GM12878 (cell line): ENCODE measurements at regions not wholly inside any gene's neighbourhood (a gene's known extent, or its start where the extent isn't known, plus 50 kb on each side); places are given as distances from the start of the nearest gene placed in this dataset.

ENCODE experiments used
- ATAC-seq: fragments of 200-7000 bp; cut with Tn5 transposase; 3 replicates; pipeline ENCODE4 v1.9.1; 2020; ENCODE audit warnings: mild to moderate bottlenecking, moderate library complexity
- BruUV-seq: library from RNA; stranded (reverse); fragments of 400-500 nt; replicated peaks from 2 replicates; lab custom pipeline; 2021; lab: Mats Ljungman, UMichigan
- CTCF ChIA-PET: fragments of 300-600 bp; sonication (Branson Sonifier 250); formaldehyde crosslinking; extraction: SDS; loops from one replicate; lab custom pipeline; 2021; ENCODE audit warnings: inconsistent platforms; lab: Yijun Ruan, JAX
- POLR2A ChIA-PET: fragments of 350-600 bp; formaldehyde crosslinking; extraction: SDS; loops from one replicate; lab custom pipeline; 2021; ENCODE audit warnings: inconsistent platforms; lab: Charles Lee
- RAD21 ChIA-PET: fragments of 300-600 bp; sonication (Branson Sonifier 250); formaldehyde crosslinking; loops from one replicate; lab custom pipeline; 2023; ENCODE audit warnings: antibody characterized with exemption; ENCODE audit not compliant: unreplicated experiment; lab: Charles Lee
- SMC1A ChIA-PET: fragments of 300-600 bp; sonication (Branson Sonifier 250); formaldehyde crosslinking; loops from one replicate; lab custom pipeline; 2023; ENCODE audit not compliant: unreplicated experiment, uncharacterized antibody; lab: Charles Lee
- DNase-seq: peaks from one replicate; pipeline ENCODE4 v3.0.0-alpha.2; 2011; ENCODE audit warnings: low read depth, low spot score
- FAIRE-seq: peaks from 3 replicates; lab custom pipeline; 2011; peaks lifted over from hg19 to GRCh38; lab: Jason Lieb, UNC
- H2AFZ ChIP-seq: 2 replicates; pipeline ENCODE4 v1.6.0; 2011; ENCODE audit warnings: low read depth, low read length, control low read depth; ENCODE audit not compliant: control insufficient read depth
- H3K27ac ChIP-seq: 2 replicates; pipeline ENCODE4 v1.5.1; 2011; ENCODE audit warnings: control low read depth; ENCODE audit not compliant: control insufficient read depth, insufficient read depth
- H3K27me3 ChIP-seq, 2 experiments: replicated peaks in 1 of 2; 2 replicates each; pipeline versions ENCODE4 v1.6.0 to v1.6.1; 2011; ENCODE audit warnings: low read length in 1 of 2; ENCODE audit not compliant: control insufficient read depth in 2 of 2, insufficient read depth in 2 of 2
- H3K36me3 ChIP-seq, 2 experiments: 2 replicates each; pipeline ENCODE4 v1.5.1; 2011; ENCODE audit warnings: low read length in 1 of 2; ENCODE audit not compliant: control insufficient read depth in 2 of 2, insufficient read depth in 2 of 2
- H3K4me1 ChIP-seq: 2 replicates; pipeline ENCODE4 v1.6.1; 2011; ENCODE audit warnings: mild to moderate bottlenecking, low read length, moderate library complexity, mixed read lengths; ENCODE audit not compliant: control insufficient read depth, insufficient read depth
- H3K4me2 ChIP-seq: 2 replicates; pipeline ENCODE4 v1.6.0; 2011; ENCODE audit warnings: control low read depth; ENCODE audit not compliant: control insufficient read depth, insufficient read depth
- H3K4me3 ChIP-seq: fragments of 200-600 bp; sonication (generic); 2 replicates; pipeline ENCODE4 v1.5.1; 2016
- H3K79me2 ChIP-seq: 2 replicates; pipeline ENCODE4 v1.6.0; 2011; ENCODE audit warnings: low read length; ENCODE audit not compliant: control insufficient read depth, insufficient read depth
- H3K9ac ChIP-seq: 2 replicates; pipeline ENCODE4 v1.8.0; 2011; ENCODE audit warnings: low read length, control low read depth, mixed read lengths; ENCODE audit not compliant: control insufficient read depth, insufficient read depth
- H3K9me3 ChIP-seq: replicated peaks from 3 replicates; pipeline ENCODE4 v1.5.1; 2011; ENCODE audit warnings: mild to moderate bottlenecking, low read length; ENCODE audit not compliant: control insufficient read depth, insufficient read depth
- H4K20me1 ChIP-seq: 2 replicates; pipeline ENCODE4 v1.6.0; 2011; ENCODE audit not compliant: control insufficient read depth, insufficient read depth
- CREB1 ChIP-seq: IDR thresholded peaks from 2 replicates; pipeline ENCODE4 v1.6.1; 2012; ENCODE audit warnings: low read depth, mild to moderate bottlenecking, inconsistent platforms
- E4F1 ChIP-seq: fragments of 450-650 bp; IDR thresholded peaks from 2 replicates; pipeline ENCODE4 v1.6.1; 2018; ENCODE audit warnings: borderline replicate concordance, mild to moderate bottlenecking; ENCODE audit not compliant: partially characterized antibody
- EGR1 ChIP-seq, 2 experiments: IDR thresholded peaks; 1 replicate in 1 of 2; 2 replicates in 1 of 2; pipeline ENCODE4 v1.6.1; 2011 to 2012; ENCODE audit warnings: low read depth in 2 of 2, low read length in 2 of 2, borderline replicate concordance in 1 of 2, mild to moderate bottlenecking in 1 of 2, moderate library complexity in 1 of 2
- MEF2A ChIP-seq: IDR thresholded peaks from 2 replicates; pipeline ENCODE4 v1.6.1; 2011; ENCODE audit warnings: low read depth, mild to moderate bottlenecking, low read length, moderate library complexity; ENCODE audit not compliant: insufficient read depth
- NR2C1 ChIP-seq: fragments of 450-650 bp; IDR thresholded peaks from 2 replicates; pipeline ENCODE4 v1.6.1; 2017; ENCODE audit warnings: antibody characterized with exemption, mild to moderate bottlenecking, moderate library complexity
- REST ChIP-seq: IDR thresholded peaks from 2 replicates; pipeline ENCODE4 v1.6.1; 2012; ENCODE audit warnings: mild to moderate bottlenecking, low read depth, low read length
- TAF1 ChIP-seq: IDR thresholded peaks from 2 replicates; pipeline ENCODE4 v1.6.1; 2011; ENCODE audit warnings: mild to moderate bottlenecking, low read depth, low read length, borderline replicate concordance
- WGBS: methylation state at CpG from one replicate; pipeline ENCODE4 v1.1.6; 2016; ENCODE audit warnings: low lambda C conversion rate; ENCODE audit not compliant: insufficient replicate concordance, insufficient coverage; ENCODE audit errors: missing lambda C conversion rate; 5-methylcytosine and 5-hydroxymethylcytosine counted together
- in situ Hi-C: fragments of 300-500 bp; cut with MboI; formaldehyde crosslinking; loops from 9 replicates; pipeline ENCODE4 v1.14.3; 2018; ENCODE audit warnings: mixed read lengths
- intact Hi-C: fragments of 100-400 bp; cut with micrococcal nuclease; formaldehyde crosslinking; loops from one replicate; pipeline ENCODE4 v1.14.2; 2022; ENCODE audit not compliant: unreplicated experiment
- TF ChIP-seq, protein P1 (sequence below): fragments of 450-650 bp; IDR thresholded peaks from 2 replicates; pipeline ENCODE4 v1.6.1; 2017; ENCODE audit warnings: mild to moderate bottlenecking
- TF ChIP-seq, protein P2 (sequence below): fragments of 450-650 bp; IDR thresholded peaks from 2 replicates; pipeline ENCODE4 v1.6.1; 2017; ENCODE audit warnings: antibody characterized with exemption, mild to moderate bottlenecking, moderate library complexity

DNA sequence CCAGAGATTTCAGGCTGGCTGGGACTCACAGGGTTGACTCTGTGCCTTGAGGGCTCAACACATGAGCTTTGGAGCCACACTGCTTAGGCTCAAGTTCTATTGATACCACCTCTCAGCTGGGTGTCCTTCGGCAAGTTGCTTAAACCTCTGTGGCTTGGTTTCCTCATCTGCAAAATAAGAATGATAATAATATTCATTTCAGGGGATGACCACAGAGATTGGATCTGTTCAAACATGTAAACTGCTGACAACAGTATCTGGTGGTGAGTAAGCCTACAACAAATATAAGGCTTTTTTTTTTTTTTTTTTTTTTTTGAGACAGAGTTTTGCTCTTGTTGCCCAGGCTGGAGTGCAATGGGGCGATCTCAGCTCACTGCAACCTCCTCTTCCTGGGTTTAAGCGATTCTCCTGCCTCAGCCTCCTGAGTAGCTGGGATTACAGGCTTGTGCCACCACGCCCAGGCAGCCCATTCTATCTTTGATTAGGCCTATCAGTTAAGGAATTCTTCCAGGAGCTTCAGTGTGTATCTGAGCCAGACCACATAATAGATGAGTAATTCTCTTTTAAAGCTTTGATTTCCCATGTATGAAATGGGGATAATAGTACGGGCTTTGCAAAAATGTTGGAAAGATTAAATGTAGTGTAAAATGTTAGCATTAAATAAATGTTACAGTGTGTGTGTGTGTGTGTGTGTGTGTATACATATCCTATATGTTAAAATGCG is 437.6 kb downstream of the PRDM2 start (continued):
- TF ChIP-seq NR2C1 = no peak
- TF ChIP-seq, all 136 proteins: peak for 0

DNA sequence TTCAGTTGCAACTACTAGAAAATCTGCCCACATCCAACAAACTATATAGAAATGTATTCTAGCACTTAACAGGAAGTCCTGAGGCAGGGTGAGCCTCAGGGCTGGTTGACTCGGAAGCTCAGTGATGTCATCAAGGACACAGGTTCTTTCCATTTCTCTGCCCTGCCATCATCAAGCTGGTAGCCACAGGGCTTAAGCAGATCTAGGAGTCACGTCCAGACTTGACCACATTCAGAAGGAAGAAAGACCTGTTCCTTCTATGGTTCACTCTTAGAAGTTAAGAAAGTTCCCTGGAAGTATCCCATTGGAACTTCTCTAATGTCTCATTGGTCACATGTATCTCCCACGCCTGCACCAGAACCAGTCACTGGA is 438.1 kb downstream of the PRDM2 start:
- intact Hi-C loops (no loop called here), in situ Hi-C loops (no loop called here)
- no peak for DNase-seq
- Histone ChIP-seq H3K4me1 (no peaks in the 10 kb centered on the region), H3K9ac (no peak overlapping the region), H3K4me3 (no peak overlapping the region), H3K36me3 (no peaks in the 10 kb centered on the region)
- FAIRE-seq = no peak
- RAD21 ChIA-PET = interaction anchor here (0.6 kb wide), 1 partner anchor 595 kb away, joined by 3 read pairs; no protein-coding TSS in a partner anchor
- no peak for TF ChIP-seq MEF2A
- TF ChIP-seq TAF1 = no peak
- no peak for TF ChIP-seq CREB1
- no peak for TF ChIP-seq EGR1 (IDR thresholded peaks at IDR 0.05; ENCODE audit: borderline replicate concordance in 1 of 2, low read depth in 2 of 2, low read length in 2 of 2)
- TF ChIP-seq, protein P1, sequence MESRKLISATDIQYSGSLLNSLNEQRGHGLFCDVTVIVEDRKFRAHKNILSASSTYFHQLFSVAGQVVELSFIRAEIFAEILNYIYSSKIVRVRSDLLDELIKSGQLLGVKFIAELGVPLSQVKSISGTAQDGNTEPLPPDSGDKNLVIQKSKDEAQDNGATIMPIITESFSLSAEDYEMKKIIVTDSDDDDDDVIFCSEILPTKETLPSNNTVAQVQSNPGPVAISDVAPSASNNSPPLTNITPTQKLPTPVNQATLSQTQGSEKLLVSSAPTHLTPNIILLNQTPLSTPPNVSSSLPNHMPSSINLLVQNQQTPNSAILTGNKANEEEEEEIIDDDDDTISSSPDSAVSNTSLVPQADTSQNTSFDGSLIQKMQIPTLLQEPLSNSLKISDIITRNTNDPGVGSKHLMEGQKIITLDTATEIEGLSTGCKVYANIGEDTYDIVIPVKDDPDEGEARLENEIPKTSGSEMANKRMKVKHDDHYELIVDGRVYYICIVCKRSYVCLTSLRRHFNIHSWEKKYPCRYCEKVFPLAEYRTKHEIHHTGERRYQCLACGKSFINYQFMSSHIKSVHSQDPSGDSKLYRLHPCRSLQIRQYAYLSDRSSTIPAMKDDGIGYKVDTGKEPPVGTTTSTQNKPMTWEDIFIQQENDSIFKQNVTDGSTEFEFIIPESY = no peak
- TF ChIP-seq E4F1 = no peak
- TF ChIP-seq, protein P2, sequence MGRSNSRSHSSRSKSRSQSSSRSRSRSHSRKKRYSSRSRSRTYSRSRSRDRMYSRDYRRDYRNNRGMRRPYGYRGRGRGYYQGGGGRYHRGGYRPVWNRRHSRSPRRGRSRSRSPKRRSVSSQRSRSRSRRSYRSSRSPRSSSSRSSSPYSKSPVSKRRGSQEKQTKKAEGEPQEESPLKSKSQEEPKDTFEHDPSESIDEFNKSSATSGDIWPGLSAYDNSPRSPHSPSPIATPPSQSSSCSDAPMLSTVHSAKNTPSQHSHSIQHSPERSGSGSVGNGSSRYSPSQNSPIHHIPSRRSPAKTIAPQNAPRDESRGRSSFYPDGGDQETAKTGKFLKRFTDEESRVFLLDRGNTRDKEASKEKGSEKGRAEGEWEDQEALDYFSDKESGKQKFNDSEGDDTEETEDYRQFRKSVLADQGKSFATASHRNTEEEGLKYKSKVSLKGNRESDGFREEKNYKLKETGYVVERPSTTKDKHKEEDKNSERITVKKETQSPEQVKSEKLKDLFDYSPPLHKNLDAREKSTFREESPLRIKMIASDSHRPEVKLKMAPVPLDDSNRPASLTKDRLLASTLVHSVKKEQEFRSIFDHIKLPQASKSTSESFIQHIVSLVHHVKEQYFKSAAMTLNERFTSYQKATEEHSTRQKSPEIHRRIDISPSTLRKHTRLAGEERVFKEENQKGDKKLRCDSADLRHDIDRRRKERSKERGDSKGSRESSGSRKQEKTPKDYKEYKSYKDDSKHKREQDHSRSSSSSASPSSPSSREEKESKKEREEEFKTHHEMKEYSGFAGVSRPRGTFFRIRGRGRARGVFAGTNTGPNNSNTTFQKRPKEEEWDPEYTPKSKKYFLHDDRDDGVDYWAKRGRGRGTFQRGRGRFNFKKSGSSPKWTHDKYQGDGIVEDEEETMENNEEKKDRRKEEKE = no peak
- no peak for TF ChIP-seq REST
- TF ChIP-seq, all 136 proteins: peak for 0
- peaks cover 0 to 2% of the 10 kb centered on the region in 2 experiments; a peak in 1 of 4 replicates for H3K27me3 ChIP-seq
- no peak for ATAC-seq
- no TSS peak for BruUV-seq
- no peak overlapping the region for H2AFZ ChIP-seq
- H3K27ac ChIP-seq = no peak overlapping the region
- WGBS = 3% methylated on average over 3 of the region's 3 CpGs
- H4K20me1 ChIP-seq = no peaks in the 10 kb centered on the region
- H3K4me2 ChIP-seq = no peak overlapping the region
- SMC1A ChIA-PET = no interaction called here
- no peaks in the 10 kb centered on the region for H3K9me3 ChIP-seq
- POLR2A ChIA-PET = no interaction called here
- no peaks in the 10 kb centered on the region for H3K79me2 ChIP-seq
- CTCF ChIA-PET = no interaction called here
